GM20000 (cell line): ENCODE measurements at regions not wholly inside any gene's neighbourhood (a gene's known extent, or its start where the extent isn't known, plus 50 kb on each side); places are given as distances from the start of the nearest gene placed in this dataset.

Experiments
- DNase-seq: peaks from one replicate; pipeline ENCODE4 v3.0.0; 2012; ENCODE audit warnings: low spot score
- TF ChIP-seq, protein P1 (sequence below): IDR thresholded peaks from 2 replicates; pipeline ENCODE4 v1.5.1; 2012; ENCODE audit warnings: mild to moderate bottlenecking, control low read depth; ENCODE audit errors: extremely low read depth, missing control alignments

DNA sequence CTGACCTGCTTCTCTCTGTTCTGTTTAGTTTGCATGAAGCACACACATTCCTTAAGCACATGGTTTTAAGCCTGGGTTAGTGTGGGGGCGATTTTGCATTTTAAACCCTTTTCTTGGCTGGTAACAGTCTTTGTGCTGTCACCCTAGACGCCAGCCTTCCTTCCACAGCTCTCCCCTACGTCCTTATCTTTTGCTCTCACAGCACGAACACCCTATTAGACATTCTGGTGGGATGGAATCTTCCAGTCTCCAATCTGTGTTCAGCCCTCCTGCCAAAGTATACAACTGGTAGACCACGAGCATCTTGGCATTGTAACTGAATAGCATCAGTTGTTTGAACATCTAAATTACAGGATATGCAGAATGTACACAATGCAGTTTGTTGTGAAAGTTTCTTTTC lies 316.9 kb upstream of the IRX2 start:
- TF ChIP-seq, protein P1, sequence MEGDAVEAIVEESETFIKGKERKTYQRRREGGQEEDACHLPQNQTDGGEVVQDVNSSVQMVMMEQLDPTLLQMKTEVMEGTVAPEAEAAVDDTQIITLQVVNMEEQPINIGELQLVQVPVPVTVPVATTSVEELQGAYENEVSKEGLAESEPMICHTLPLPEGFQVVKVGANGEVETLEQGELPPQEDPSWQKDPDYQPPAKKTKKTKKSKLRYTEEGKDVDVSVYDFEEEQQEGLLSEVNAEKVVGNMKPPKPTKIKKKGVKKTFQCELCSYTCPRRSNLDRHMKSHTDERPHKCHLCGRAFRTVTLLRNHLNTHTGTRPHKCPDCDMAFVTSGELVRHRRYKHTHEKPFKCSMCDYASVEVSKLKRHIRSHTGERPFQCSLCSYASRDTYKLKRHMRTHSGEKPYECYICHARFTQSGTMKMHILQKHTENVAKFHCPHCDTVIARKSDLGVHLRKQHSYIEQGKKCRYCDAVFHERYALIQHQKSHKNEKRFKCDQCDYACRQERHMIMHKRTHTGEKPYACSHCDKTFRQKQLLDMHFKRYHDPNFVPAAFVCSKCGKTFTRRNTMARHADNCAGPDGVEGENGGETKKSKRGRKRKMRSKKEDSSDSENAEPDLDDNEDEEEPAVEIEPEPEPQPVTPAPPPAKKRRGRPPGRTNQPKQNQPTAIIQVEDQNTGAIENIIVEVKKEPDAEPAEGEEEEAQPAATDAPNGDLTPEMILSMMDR = no peak
- DNase-seq = no peak

DNA sequence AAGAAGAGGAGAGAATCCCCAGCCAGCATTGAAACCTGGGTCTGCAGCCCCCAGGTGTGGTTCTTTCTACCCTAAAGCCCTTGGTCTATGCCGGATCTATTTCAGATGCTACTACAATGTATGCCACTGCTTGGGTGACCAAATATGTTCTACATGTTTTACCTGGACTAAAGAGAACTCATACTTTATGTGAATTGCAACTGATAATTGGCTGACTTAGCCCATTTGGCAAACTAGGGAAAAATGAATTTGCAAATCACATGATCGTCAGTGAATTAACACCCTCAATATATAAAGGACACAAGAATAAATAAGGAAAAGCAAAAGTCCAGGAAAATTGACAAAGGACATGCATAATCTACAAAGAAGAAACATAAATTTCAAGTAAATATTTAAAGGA lies 308.8 kb upstream of the IRX2 start:
- TF ChIP-seq, protein P1 = no peak
- no peak for DNase-seq

DNA sequence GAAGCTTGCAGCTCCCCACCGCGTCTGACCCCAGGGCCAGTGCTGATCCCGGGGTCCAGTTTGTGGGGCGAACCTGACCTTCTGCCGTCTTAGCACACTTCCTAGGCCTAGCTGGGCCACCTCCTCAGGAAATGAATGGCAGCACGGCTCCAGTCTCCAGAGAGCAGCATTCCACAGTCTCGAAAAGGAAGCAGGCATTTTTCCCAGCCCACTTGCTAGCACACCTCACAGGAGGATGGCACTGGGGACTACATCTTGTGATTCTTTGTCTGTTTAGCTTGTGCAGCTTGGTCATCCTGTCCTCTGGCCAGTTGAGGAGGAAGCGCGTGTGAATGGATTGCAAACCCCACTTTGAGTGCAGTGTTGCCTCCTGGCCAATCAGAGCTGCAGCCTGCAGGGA lies 308.0 kb upstream of the IRX2 start:
- TF ChIP-seq, protein P1 = no peak
- DNase-seq = no peak

DNA sequence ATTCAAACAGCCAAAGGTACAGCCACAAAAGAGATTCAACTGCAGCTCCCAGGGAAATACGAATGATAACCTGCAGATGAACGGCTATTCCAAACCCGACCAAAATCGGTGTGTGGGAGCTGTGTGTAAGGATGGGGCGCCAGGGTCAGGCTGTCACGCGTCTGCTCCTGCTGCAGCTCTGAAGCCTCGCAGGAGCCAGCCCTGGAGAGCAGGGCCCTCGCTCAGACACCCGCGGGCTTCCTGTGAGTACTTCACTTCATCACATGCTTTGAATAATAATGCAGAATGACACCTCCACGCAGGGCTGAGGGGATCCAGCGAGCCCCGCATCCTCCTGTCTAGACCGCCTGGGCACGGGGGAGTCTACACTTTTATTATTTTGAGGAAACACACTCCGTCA lies 307.5 kb upstream of the IRX2 start:
- TF ChIP-seq, protein P1 = no peak

DNA sequence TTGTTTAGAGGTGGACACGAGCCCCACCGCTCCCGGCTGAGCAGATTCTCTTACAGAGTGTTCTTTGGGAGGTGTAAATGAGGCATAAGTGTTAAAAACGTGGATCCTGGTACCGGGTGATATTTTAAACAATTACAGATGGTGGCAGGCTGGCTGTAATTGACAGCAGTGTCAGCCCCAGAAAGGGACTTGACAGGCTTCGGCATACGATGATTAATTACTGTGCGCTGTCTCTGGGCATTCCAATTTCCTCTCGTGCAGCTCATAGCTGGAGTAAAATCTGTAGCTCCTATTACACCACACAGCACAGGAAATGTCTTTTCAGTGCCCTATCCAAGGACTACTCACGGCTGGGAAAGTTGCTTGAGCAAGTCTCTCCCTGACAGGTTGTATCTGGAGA lies 305.4 kb upstream of the IRX2 start:
- TF ChIP-seq, protein P1 = no peak
- DNase-seq = no peak

More for the DNA sequence above, 307.5 kb upstream of the IRX2 start:
- no peak for DNase-seq

DNA sequence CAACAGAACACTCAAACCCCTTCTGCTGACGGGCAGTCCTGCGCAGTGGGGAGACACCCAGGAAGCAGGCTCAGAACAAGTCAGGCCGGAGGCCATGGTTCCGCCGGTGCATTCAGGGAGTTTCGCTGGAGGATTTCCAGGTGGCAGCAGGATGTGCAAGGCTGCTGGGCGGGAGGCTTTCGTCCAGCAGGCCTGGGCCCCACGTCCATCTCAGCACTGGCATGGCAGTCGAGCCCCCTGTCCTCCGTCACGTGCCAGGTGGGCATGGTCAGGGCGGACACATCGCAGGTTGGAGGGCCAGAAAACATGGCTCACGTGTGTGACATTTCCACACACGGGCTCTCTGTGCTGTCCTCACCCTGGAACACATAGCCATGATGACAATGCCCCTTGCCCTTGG lies 299.9 kb upstream of the IRX2 start:
- DNase-seq = no peak
- TF ChIP-seq, protein P1 = no peak

DNA sequence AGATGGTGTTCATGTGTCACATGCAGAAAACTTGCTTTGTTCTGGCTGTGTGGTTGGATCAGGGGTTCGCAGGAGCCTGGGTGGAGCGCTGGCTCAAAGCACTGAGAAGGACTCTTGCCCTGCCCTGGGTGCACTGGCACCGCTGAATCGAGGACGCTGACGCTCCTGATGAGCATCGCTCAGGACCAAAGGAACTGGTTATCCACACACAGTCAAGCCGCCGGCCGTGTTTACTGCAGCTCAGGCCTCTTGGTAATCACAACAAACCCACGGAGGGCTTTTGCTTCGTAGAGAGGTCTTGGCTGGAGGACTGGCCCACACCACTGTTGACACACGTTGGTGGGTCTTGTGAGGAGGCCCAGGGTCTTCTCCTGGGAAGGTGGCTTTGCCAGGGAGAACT lies 299.4 kb upstream of the IRX2 start:
- TF ChIP-seq, protein P1 = no peak
- no peak for DNase-seq

DNA sequence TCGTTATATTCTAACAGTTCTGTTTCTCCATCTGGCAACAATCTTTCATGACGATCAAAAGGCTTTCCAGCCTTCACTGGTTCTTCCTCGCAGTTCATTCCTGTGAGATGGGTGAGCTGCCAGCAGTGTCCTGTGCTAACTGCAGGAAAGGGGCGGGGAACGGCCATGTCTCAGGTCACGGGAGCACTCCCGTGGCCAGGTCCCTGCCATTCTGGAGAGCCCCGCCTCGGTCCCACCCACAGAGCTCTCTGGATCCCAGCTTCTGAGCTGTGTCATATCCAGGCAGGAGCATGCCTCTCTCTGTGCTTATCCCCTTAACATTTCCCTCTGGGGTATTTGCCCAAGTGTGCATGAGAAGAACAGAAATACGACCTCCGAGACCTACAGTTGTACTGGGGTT lies 297.8 kb upstream of the IRX2 start:
- DNase-seq = no peak
- TF ChIP-seq, protein P1 = no peak
